ENCODE measurements at regions not wholly inside any gene's neighbourhood (a gene's known extent, or its start where the extent isn't known, plus 50 kb on each side); places are given as distances from the start of the nearest gene placed in this dataset.

GRCh38 chr13:112198396-112199010, 131.6 kb downstream of the SOX1 start:
- H3K4me3 ChIP-seq (ENCODE audit: low read depth, low read length), result no peak overlapping the region
- DNase-seq (ENCODE audit: low read depth), result no peak
- TF ChIP-seq MYC (IDR thresholded peaks at IDR 0.05; ENCODE audit: low read depth, low read length) (no peak), POLR2A (IDR thresholded peaks at IDR 0.05; ENCODE audit: extremely low read depth, insufficient read length) (no peak), CTCF (IDR thresholded peaks at IDR 0.05; ENCODE audit: low read depth, low read length) (no peak), MAX (IDR thresholded peaks at IDR 0.05; ENCODE audit: low read depth, low read length) (no peak)

DNA sequence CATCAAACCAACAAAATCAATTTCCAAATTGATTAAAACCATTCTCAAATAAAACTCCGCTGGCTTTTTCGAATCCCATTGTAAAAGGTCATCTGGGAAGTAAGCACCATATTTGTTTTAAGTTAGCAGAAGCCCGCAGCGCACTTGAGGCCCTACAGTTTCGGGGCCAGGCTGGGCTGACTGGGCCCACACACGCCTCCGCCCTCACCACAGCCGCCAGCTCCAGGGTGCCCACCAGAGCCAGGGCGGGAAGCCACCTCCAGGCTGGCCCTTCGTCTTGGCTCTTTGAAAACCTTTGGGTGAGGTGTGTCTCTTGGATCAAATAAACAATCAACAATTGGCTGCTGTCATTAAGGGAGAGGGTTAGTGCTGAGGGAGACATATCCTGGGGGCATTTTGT, 133.3 kb downstream of the SOX1 start:
- H3K4me3 ChIP-seq (ENCODE audit: low read depth, low read length), result no peak overlapping the region
- TF ChIP-seq POLR2A (IDR thresholded peaks at IDR 0.05; ENCODE audit: extremely low read depth, insufficient read length), result no peak
- TF ChIP-seq MYC (IDR thresholded peaks at IDR 0.05; ENCODE audit: low read depth, low read length), result no peak
- no peak for TF ChIP-seq MAX (IDR thresholded peaks at IDR 0.05; ENCODE audit: low read depth, low read length)
- no peak for TF ChIP-seq CTCF (IDR thresholded peaks at IDR 0.05; ENCODE audit: low read depth, low read length)
- DNase-seq (ENCODE audit: low read depth), result no peak

DNA sequence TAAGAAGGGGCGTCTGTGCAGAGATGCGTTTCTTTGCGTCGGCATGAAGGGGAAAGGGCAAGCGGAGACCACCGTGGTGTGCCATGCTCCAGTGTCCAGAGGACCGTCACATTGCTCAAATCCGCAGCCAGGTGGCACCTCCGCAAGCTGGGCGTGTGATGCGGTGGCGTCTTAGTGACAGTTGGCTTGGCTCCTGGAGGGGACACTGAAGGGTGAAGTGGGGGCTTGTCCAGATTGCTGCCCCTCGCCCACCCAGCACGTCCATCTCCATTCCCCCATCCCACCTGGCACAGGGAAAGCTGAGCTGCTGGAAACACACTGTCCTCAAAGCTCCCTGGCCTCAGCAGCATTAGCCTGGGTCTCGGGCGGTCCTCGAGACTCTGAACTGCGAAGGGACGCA, 135.3 kb downstream of the SOX1 start:
- DNase-seq (ENCODE audit: low read depth), result no peak
- no peak for TF ChIP-seq CTCF (IDR thresholded peaks at IDR 0.05; ENCODE audit: low read depth, low read length)
- no peak for TF ChIP-seq POLR2A (IDR thresholded peaks at IDR 0.05; ENCODE audit: extremely low read depth, insufficient read length)
- TF ChIP-seq MYC (IDR thresholded peaks at IDR 0.05; ENCODE audit: low read depth, low read length), result no peak
- TF ChIP-seq MAX (IDR thresholded peaks at IDR 0.05; ENCODE audit: low read depth, low read length), result no peak

DNA sequence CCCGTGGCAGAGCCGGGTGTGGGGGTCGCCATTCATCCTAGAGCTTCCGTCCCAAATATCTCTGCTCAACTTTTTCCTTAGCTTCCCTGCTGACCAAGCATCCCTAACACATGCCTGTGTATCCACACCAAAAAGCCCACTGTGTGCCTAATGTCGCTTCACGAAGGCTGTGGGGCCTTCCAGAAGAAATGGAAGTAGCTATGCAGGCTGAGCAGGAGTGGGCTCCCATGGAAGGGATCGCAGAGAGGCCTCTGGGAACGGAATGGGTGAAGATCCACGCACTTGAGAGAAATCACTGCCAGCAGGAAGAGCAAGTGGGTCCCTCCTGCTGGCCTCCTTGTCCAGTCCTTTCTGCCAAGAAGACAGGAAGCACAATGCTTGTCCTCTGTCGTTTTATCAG, 136.0 kb downstream of the SOX1 start:
- no peak for DNase-seq (ENCODE audit: low read depth)
- no peak overlapping the region for H3K4me3 ChIP-seq (ENCODE audit: low read depth, low read length)
- TF ChIP-seq MAX (IDR thresholded peaks at IDR 0.05; ENCODE audit: low read depth, low read length) (no peak), MYC (IDR thresholded peaks at IDR 0.05; ENCODE audit: low read depth, low read length) (no peak), CTCF (IDR thresholded peaks at IDR 0.05; ENCODE audit: low read depth, low read length) (no peak), POLR2A (IDR thresholded peaks at IDR 0.05; ENCODE audit: extremely low read depth, insufficient read length) (no peak)

More for the DNA sequence above, 135.3 kb downstream of the SOX1 start:
- H3K4me3 ChIP-seq (ENCODE audit: low read depth, low read length), result no peak overlapping the region

- H3K4me3 ChIP-seq (ENCODE audit: low read depth, low read length), result no peak overlapping the region
- TF ChIP-seq MAX (IDR thresholded peaks at IDR 0.05; ENCODE audit: low read depth, low read length) (peak; percentile 48; the same call in 1 of the 2 replicates), MYC (IDR thresholded peaks at IDR 0.05; ENCODE audit: low read depth, low read length) (no peak)
- no peak for DNase-seq (ENCODE audit: low read depth)
These were observed 136.7 kb downstream of the SOX1 start for GRCh38 chr13:112203614-112204013.

DNA sequence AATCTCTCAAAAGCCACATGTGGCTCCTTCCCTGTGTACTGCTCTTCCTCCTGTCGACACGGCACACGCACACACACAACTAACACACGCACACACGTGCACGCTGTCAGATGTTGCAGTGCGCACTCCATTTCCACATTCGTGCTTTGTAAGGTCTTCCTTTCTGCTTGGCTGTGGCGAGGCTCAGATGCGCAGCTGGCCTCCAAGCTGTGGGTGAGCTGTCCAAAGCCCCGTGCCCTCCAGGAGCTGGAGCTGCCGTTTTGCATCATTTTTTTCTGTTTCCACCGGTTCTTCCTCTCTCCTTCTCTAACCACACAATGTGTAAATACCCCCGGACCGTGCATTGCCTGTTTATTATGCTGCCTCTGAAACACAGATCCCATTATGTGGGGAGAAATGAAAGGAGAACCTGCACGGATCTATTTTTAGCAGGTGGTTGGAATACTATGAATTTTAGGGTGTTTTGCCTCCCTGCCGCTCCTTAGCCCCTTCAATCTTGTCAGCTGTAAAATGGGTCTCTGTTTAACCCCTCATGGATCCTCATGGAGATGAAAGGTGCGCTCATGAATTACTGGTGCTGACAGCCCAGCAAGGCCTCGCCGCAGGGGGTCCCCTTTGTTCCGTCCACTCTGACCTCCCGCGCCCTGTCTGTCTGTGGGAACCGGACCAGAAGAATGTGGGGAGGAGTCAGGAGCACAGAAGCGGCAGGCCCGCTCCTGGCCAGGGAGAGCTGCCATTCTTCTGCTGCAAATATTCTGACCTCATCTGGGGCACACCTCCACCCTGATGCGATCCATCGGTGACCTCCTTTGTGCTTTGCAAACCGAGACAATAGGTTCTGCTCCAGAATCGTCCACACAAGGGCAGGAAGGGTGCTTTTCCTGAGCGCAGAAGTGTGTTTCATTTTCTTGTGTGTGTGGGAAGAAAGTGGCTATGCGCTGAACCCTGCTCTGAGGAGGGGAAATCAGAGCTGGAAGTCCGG, 137.7 kb downstream of the SOX1 start:
- H3K4me3 ChIP-seq (ENCODE audit: low read depth, low read length), result no peak overlapping the region
- DNase-seq (ENCODE audit: low read depth), result no peak
- TF ChIP-seq CTCF (IDR thresholded peaks at IDR 0.05; ENCODE audit: low read depth, low read length) (no peak), MAX (IDR thresholded peaks at IDR 0.05; ENCODE audit: low read depth, low read length) (no peak), MYC (IDR thresholded peaks at IDR 0.05; ENCODE audit: low read depth, low read length) (no peak), POLR2A (IDR thresholded peaks at IDR 0.05; ENCODE audit: extremely low read depth, insufficient read length) (no peak)
